ENCODE measurements at regions not wholly inside any gene's neighbourhood (a gene's known extent, or its start where the extent isn't known, plus 50 kb on each side); places are given as distances from the start of the nearest gene placed in this dataset.

DNA sequence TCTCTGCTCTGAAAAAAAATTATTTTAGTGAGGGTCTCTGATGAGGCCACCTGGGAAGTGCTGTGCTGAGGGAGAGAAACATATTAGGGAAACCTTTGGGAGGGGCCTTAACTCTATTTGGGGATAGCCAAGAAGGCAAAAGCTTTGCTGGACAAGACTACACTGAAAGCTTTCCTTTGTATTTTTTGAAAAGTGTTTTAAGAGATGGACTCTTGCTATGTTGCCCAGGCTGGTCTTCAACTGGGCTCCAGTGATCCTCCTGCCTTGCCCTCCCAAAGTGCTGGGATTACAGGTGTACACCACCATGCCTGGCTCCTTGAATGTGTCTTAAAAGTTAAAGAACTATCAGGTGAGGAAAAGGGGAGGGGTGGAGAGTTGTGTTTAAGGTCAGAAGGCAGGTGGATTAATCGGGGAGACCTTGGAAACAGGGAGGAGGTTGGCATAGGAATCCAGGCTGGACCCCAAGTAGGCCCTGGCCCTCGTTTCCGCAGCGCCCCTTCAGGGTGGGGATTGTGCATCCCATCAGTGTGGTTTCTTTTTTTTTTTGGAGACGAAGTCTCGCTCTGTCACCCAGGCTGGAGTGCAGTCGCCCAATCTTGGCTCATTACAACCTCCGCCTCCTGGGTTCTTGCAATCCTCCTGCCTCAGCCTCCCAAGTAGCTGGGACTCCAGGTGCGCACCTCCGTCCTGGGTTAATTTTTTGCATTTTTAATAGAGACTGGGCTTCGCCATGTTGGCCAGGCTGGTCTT is 92.1 kb downstream of the MYCN start:
- Mint-ChIP-seq H3K27ac (ENCODE audit: unreplicated experiment) (no peak overlapping the region), H3K36me3 (ENCODE audit: insufficient read depth, unreplicated experiment) (no peaks in the 10 kb centered on the region), H3K27me3 (ENCODE audit: unreplicated experiment) (no peaks in the 10 kb centered on the region), H3K4me3 (ENCODE audit: low read depth, unreplicated experiment) (no peak overlapping the region), H3K4me1 (ENCODE audit: low read depth, unreplicated experiment) (peaks cover 18% of the 10 kb centered on the region), H3K9me3 (ENCODE audit: low read depth, unreplicated experiment) (no peaks in the 10 kb centered on the region)
- CTCF ChIA-PET: no interaction called here
- TF ChIP-seq CTCF (IDR thresholded peaks at IDR 0.05; ENCODE audit: unreplicated experiment): no peak
- BruUV-seq (replicated peaks): no TSS peak
- intact Hi-C loops (cut with micrococcal nuclease; ENCODE audit: unreplicated experiment): no loop called here
- DNase-seq: no peak

GRCh38 chr2:16031848-16032159 is 91.5 kb downstream of the MYCN start:
- H3K4me1 Mint-ChIP-seq (ENCODE audit: low read depth, unreplicated experiment): peaks cover 18% of the 10 kb centered on the region
- BruUV-seq (replicated peaks): no TSS peak

DNA sequence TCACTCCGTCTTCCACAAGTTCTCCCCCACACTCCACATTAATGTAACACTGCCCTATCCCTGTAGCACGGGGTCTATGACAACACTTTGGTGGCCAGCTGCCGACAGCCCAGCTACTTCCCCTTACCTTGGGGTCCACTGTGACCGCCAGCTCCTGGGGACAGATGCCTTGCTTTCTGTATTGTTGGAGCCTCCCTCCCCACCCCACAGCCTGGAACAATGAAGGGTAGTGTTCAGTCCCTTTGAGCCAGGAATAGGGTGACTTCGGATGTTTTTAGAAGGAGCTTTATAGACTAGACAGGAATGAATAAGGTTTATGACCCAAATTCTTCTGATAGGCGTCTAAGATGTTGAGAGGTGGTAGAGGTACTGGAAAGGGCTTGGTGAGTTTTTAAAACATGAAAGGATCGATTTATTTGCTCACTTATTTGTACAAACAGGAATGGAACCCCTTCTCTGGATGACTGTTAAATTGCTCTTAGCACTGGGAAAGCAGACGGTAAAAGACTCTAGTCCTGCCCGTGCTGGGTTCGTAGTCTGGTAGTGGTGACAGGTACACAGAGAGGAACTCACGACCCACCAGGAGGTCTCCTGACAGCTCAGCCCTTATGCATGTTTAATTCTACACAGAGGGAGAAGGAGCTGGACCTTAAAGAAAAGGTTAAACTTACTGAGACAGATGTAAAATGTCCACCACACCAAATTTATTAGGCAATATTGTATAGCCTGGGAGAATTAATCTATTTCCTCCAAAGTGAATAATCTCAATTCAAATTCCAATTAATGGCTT is 90.9 kb downstream of the MYCN start:
- CTCF ChIA-PET: interaction anchor here (0.6 kb wide), 1 partner anchor 34 kb away, joined by 10 read pairs; no protein-coding TSS in a partner anchor
- BruUV-seq (replicated peaks): no TSS peak
- no peaks in the 10 kb centered on the region for H3K36me3 Mint-ChIP-seq (ENCODE audit: insufficient read depth, unreplicated experiment)
- DNase-seq: no peak
- no peaks in the 10 kb centered on the region for H3K9me3 Mint-ChIP-seq (ENCODE audit: low read depth, unreplicated experiment)
- no peak for TF ChIP-seq CTCF (IDR thresholded peaks at IDR 0.05; ENCODE audit: unreplicated experiment)
- peaks cover 18% of the 10 kb centered on the region for H3K4me1 Mint-ChIP-seq (ENCODE audit: low read depth, unreplicated experiment)
- H3K27ac Mint-ChIP-seq (ENCODE audit: unreplicated experiment): no peak overlapping the region
- no peak overlapping the region for H3K4me3 Mint-ChIP-seq (ENCODE audit: low read depth, unreplicated experiment)
- intact Hi-C loops (cut with micrococcal nuclease; ENCODE audit: unreplicated experiment): no loop called here
- no peaks in the 10 kb centered on the region for H3K27me3 Mint-ChIP-seq (ENCODE audit: unreplicated experiment)

More at GRCh38 chr2:16031848-16032159, 91.5 kb downstream of the MYCN start:
- H3K9me3 Mint-ChIP-seq (ENCODE audit: low read depth, unreplicated experiment): no peaks in the 10 kb centered on the region
- H3K4me3 Mint-ChIP-seq (ENCODE audit: low read depth, unreplicated experiment): no peak overlapping the region
- intact Hi-C loops (cut with micrococcal nuclease; ENCODE audit: unreplicated experiment): no loop called here
- H3K36me3 Mint-ChIP-seq (ENCODE audit: insufficient read depth, unreplicated experiment): no peaks in the 10 kb centered on the region
- H3K27ac Mint-ChIP-seq (ENCODE audit: unreplicated experiment): no peak overlapping the region
- CTCF ChIA-PET: interaction anchor here (0.6 kb wide), 1 partner anchor 34 kb away, joined by 10 read pairs; no protein-coding TSS in a partner anchor
- no peak for TF ChIP-seq CTCF (IDR thresholded peaks at IDR 0.05; ENCODE audit: unreplicated experiment)
- H3K27me3 Mint-ChIP-seq (ENCODE audit: unreplicated experiment): no peaks in the 10 kb centered on the region
- DNase-seq: peak; percentile 57

DNA sequence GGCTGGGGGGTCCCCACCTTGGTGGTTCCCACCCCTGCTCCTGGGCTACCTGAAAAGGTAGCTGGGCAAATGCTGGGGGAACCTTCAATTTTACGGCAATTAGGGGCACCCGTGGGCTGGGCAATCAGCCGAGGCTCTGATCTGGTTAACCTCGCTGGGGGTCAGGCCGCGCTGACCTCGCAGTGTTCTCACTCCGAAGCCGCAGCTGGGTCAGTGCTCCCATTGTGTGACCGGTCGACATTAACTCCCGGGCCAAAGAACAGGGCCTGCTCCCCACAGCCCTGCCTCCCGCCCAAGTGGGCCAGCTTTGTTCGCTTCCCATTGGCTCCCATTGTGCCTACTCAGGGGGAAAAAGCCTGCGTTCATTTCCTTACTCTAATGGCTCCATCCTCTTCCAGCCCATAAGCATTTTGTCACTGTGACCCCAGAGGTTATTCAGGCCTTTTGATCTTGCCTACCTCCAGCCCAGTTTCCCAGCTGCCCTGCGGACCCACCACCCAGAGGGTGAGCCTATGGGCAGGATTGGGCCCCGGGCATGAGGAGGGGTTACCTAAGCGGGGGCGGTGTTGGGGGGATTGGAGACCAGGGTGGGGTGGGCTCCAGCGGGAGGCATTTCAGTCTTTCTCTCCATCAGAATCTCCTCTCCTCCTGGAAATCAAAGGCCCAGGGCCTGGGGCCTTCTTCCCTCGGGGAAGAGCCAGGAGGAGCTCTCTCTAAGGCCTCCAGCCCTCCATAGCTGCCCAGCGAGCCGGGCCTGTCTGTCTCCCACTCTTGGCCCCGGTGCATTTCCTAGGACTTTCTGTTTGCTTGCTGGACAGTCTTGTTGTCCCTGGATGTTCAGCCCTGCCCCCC is 90.1 kb downstream of the MYCN start:
- no TSS peak for BruUV-seq (replicated peaks)
- no peaks in the 10 kb centered on the region for H3K9me3 Mint-ChIP-seq (ENCODE audit: low read depth, unreplicated experiment)
- peaks cover 18% of the 10 kb centered on the region for H3K4me1 Mint-ChIP-seq (ENCODE audit: low read depth, unreplicated experiment)

More for the DNA sequence above, 90.1 kb downstream of the MYCN start:
- H3K27me3 Mint-ChIP-seq (ENCODE audit: unreplicated experiment): no peaks in the 10 kb centered on the region
- intact Hi-C loops (cut with micrococcal nuclease; ENCODE audit: unreplicated experiment): no loop called here
- H3K36me3 Mint-ChIP-seq (ENCODE audit: insufficient read depth, unreplicated experiment): no peaks in the 10 kb centered on the region
- no peak overlapping the region for H3K27ac Mint-ChIP-seq (ENCODE audit: unreplicated experiment)
- no peak for DNase-seq
- H3K4me3 Mint-ChIP-seq (ENCODE audit: low read depth, unreplicated experiment): no peak overlapping the region
- no peak for TF ChIP-seq CTCF (IDR thresholded peaks at IDR 0.05; ENCODE audit: unreplicated experiment)
- CTCF ChIA-PET: no interaction called here

Measured in Calu3 (cell line).